H1 (cell line): ENCODE measurements at regions not wholly inside any gene's neighbourhood (a gene's known extent, or its start where the extent isn't known, plus 50 kb on each side); places are given as distances from the start of the nearest gene placed in this dataset.

ENCODE experiments used
- CEBPB ChIP-seq: IDR thresholded peaks from 2 replicates; pipeline ENCODE4 v1.6.1; 2012; ENCODE audit warnings: low read depth, low read length
- GABPA ChIP-seq: IDR thresholded peaks from 2 replicates; pipeline ENCODE4 v1.6.1; 2011; ENCODE audit warnings: mild to moderate bottlenecking, low read length, moderate library complexity, borderline replicate concordance; ENCODE audit not compliant: insufficient read depth
- TAF7 ChIP-seq: optimal IDR thresholded peaks from 2 replicates; pipeline ENCODE3; 2011; ENCODE audit warnings: low read depth, mild to moderate bottlenecking, inconsistent platforms, low read length, moderate library complexity, borderline replicate concordance
- TEAD4 ChIP-seq: IDR thresholded peaks from 2 replicates; pipeline ENCODE4 v1.6.1; 2012; ENCODE audit warnings: low read depth, low read length, inconsistent platforms, mixed read lengths

DNA sequence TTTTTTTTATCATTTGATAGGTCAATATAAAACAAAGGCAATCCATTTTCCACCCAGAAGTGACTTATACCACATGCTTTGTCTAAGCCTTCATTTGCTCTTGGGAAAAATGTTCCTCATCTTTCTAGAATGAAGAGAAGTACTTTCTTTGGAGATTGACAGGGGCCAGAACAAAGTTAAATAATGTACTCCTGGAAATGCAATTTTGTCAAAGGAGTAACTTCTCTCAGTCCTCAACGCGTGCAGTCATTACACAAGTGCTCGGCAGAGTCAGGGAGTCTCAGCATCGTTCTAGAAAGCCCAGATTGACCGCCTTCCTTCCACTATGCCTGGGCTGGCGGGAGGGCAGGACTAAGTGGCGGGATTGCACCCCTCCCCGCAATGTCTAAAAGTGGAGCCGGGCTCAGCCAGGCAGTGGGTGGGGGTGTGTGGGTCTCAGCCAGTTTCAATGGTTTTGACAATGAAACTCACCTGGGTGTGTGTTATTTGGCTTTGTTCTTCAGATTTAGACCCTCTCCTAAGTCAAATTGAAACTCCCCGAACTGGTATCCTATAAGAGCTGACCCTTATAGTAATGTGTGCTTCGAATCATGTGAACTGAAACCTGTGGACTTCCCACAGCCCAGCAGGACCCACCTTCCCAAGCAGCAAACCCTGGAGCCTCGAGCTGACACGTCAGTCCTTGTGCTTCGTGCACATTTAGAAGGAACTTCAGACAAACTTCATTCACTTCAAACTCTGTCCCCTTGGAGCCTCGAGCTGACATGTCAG, 63.2 kb upstream of the DUSP22 start (continued):
- TF ChIP-seq GABPA, result no peak
- no peak for TF ChIP-seq CEBPB
- TF ChIP-seq TEAD4, result no peak
- no peak for TF ChIP-seq TAF7
